ENCODE measurements at regions not wholly inside any gene's neighbourhood (a gene's known extent, or its start where the extent isn't known, plus 50 kb on each side); places are given as distances from the start of the nearest gene placed in this dataset.

GRCh38 chr4:3372264-3372932 is 69.4 kb upstream of the HGFAC start:
- H3K4me3 ChIP-seq (ENCODE audit: low read depth, low read length) = no peak overlapping the region
- DNase-seq (ENCODE audit: low read depth) = no peak
- TF ChIP-seq, protein P1, sequence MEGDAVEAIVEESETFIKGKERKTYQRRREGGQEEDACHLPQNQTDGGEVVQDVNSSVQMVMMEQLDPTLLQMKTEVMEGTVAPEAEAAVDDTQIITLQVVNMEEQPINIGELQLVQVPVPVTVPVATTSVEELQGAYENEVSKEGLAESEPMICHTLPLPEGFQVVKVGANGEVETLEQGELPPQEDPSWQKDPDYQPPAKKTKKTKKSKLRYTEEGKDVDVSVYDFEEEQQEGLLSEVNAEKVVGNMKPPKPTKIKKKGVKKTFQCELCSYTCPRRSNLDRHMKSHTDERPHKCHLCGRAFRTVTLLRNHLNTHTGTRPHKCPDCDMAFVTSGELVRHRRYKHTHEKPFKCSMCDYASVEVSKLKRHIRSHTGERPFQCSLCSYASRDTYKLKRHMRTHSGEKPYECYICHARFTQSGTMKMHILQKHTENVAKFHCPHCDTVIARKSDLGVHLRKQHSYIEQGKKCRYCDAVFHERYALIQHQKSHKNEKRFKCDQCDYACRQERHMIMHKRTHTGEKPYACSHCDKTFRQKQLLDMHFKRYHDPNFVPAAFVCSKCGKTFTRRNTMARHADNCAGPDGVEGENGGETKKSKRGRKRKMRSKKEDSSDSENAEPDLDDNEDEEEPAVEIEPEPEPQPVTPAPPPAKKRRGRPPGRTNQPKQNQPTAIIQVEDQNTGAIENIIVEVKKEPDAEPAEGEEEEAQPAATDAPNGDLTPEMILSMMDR (IDR thresholded peaks at IDR 0.05; ENCODE audit: control insufficient read depth, extremely low read depth, insufficient read depth) = no peak

- no peak overlapping the region for H3K4me3 ChIP-seq (ENCODE audit: low read depth, low read length)
- TF ChIP-seq, protein P1 (IDR thresholded peaks at IDR 0.05; ENCODE audit: control insufficient read depth, extremely low read depth, insufficient read depth) = no peak
- DNase-seq (ENCODE audit: low read depth) = no peak
Observed at GRCh38 chr4:3372933-3373465, 68.8 kb upstream of the HGFAC start.

DNA sequence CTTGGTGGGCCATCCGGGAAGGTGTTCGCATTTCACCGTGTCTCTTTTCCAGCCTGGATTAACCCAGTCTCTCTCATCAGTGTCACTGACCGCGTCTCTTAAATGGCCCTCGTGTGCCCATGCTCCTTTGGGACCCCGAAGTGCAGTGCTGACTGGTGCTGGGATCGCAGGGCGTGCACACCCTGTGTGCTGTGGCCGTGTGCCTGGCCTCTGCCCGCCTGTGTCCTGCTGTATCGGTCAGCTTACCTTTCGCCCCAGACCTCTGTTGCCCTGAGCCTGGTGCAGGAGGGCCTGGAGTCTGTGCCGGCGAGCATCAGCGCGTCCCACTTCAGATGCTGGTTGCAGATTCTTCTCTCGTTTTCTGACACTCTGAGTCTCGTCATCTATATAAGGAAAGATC is 68.3 kb upstream of the HGFAC start:
- H3K4me3 ChIP-seq (ENCODE audit: low read depth, low read length) = no peak overlapping the region
- no peak for DNase-seq (ENCODE audit: low read depth)
- TF ChIP-seq, protein P1 (IDR thresholded peaks at IDR 0.05; ENCODE audit: control insufficient read depth, extremely low read depth, insufficient read depth) = no peak

GRCh38 chr4:3374011-3374645 is 67.6 kb upstream of the HGFAC start:
- H3K4me3 ChIP-seq (ENCODE audit: low read depth, low read length) = no peak overlapping the region
- DNase-seq (ENCODE audit: low read depth) = no peak
- TF ChIP-seq, protein P1 (IDR thresholded peaks at IDR 0.05; ENCODE audit: control insufficient read depth, extremely low read depth, insufficient read depth) = no peak

DNA sequence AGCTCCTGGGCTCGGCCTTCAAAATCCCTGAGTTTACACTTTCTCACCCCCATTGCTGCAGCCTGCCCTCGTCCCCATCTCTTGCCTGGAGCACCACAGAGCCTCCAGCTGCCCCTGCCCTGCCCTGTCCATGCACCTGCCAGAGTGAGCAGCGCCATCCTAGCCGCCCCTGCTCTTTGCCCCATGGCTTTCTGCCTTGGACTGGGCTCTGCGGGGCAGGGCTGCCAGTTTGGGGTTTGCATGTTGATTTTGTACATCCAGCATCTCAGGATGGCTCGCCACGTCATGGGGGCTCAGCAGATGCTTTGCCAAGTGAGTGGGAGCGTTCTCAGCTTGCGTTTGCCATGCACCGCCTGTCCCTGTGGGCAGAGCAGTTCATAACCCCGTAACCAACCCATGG is 67.1 kb upstream of the HGFAC start:
- DNase-seq (ENCODE audit: low read depth) = no peak
- no peak overlapping the region for H3K4me3 ChIP-seq (ENCODE audit: low read depth, low read length)
- TF ChIP-seq, protein P1 (IDR thresholded peaks at IDR 0.05; ENCODE audit: control insufficient read depth, extremely low read depth, insufficient read depth) = no peak

DNA sequence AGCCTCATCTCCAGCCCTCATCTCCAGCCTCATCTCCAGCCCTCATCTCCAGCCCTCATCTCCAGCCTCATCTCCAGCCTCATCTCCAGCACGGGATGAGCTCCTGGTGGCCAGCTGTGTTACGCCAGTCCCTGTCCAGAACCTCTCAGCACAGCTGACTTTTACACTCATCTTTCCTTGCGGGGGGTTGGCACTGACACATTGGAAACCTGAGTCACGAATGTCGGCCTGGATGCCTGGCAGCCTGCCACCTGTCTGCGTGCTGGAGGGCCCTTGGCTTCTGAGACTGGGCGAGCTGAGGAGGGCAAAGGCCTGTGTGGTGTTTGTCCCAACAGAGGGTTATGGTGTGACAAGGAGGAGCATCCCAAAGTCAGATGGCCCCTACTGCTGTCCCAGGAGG is 66.1 kb upstream of the HGFAC start:
- TF ChIP-seq, protein P1 (IDR thresholded peaks at IDR 0.05; ENCODE audit: control insufficient read depth, extremely low read depth, insufficient read depth) = no peak
- DNase-seq (ENCODE audit: low read depth) = no peak
- H3K4me3 ChIP-seq (ENCODE audit: low read depth, low read length) = no peak overlapping the region
